Fibroblast of skin of left biceps (primary cell): ENCODE measurements at regions not wholly inside any gene's neighbourhood (a gene's known extent, or its start where the extent isn't known, plus 50 kb on each side); places are given as distances from the start of the nearest gene placed in this dataset.
A peak's percentile ranks its signal among the peaks of the same experiment; 100 is the strongest.
"Not testable (repeated sequence)": the region's sequence is repeated elsewhere in the genome, so short reads cannot be mapped to it uniquely, and the experiment has no call there.

Experiments used
- DNase-seq, 2 experiments: peaks; one replicate each; pipeline ENCODE4 v3.0.0-alpha.2; 2013; ENCODE audit warnings: low read depth in 2 of 2

DNA sequence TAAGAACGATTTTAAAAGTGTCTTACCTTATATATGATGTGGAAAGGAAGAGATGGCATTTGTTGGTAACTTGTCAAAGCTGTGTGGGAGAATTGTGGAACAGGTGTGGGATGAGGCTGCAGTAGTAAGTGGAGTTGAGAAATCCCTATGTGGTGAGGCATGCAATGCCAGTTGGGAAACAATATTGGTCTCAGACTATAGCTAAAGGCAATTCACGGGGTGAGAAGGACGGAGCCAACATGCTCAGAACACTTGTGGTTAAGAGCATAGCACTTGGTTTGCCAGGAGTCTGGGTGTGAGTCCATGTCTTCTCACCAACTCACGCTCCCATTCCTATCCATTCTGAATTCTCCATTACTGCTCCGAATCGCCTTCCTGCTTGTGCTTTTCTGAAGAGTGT, 615.6 kb upstream of the ADAMTS9 start:
- no peak for DNase-seq

DNA sequence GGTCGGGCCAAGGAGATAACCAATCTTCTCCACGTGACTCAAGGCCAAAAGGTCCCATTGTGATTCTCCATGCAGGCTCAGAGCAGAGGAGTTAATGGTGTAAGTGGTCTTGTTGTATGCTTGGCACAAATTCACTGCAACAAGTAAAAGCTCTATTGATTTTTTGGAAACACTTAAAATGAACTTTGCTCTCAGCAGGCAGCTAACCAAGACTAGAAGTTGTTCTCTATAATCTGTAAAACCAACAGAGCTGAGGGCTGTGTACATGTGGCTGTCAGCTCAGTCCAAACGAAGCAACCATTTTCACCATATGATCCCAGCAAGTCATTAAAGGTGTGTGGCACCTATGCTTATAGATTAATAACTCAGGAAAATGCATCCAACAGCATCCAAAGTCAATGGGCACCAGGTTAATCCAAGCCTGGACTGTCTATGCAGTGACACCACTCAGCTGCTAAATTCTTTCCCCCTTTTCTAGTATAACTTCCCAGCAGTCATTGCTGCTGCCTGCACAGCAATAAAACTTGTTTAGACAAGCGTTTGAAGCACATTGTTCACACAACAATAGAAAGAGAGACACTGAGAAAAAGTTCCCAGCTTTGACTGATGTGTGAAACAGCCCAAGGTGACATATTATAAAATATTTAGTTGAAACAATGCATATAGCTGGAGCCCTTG, 603.8 kb upstream of the ADAMTS9 start:
- no peak for DNase-seq

DNA sequence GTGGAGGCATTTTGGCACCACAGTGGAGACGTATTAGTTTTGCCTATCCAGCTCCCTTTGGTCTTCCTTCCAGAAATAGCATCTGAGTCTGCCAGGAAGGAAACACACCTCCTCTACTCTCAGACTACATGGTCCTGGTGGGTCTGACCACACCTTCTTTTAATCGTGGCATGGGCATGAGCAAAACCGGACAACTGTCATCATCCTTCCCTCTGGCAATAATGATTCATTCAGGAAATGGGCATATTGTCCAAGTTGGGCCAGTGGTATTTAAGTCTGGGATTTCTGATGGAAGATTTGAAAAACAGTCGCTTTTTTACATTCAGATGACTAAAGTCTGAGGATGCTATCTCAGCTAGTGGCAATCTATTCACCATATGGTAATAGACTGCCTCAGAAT, 601.0 kb upstream of the ADAMTS9 start:
- DNase-seq = no peak

DNA sequence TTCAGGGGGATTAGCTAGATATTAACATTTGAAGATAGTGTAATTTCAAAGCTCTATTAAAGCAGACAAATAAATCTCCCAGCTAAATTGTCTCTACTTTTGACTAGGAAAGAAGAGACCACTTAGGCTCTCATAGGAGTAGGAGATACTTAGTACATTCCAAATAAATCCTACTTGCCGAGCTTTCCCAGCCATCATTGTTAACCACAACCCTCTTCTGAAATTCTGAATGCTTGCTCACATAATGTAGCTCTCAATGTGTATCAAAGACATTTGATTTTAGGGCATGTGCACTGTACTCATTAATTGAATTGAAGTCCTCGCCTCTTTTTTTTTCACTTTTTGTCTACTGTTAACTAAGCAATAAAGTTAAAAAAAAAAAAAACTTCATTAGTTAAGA, 598.2 kb upstream of the ADAMTS9 start:
- DNase-seq = no peak

DNA sequence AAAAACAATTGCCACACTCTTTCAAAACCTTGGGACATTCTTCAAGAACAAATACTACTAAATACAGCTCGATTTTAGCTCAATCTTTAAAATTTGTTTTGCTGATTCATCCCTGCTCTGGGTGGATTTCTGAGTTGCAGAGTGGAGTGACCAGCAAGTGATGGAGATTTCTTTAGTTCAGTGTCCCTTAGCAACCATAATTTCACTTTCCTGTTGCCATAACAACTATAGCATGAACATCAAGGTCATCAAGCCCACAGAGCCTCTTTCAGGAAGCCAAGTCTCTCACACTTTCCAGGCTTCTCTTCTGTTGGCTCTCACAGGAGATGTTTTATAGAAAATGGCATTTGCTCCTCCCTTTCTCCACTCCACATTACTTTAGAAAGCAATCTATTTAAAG, 597.2 kb upstream of the ADAMTS9 start:
- DNase-seq = no peak

DNA sequence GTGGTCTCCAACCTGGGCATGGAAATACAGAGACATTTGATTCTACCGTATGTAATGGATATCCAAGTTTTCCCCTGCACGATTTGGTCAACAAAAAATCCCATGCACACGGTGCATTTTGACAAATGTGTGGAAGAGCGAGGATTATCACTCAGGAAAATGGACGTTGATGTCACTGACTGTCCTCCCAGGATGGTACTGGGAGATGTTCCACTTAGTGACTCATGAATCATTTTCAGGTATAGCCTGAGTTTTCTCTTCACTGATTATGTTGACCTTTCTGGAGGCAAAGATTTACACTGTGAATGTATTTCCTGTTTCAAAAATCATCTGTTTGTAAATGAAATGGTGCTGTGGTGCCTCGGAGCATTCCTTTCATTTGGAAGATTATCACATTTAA, 596.7 kb upstream of the ADAMTS9 start:
- no peak for DNase-seq

DNA sequence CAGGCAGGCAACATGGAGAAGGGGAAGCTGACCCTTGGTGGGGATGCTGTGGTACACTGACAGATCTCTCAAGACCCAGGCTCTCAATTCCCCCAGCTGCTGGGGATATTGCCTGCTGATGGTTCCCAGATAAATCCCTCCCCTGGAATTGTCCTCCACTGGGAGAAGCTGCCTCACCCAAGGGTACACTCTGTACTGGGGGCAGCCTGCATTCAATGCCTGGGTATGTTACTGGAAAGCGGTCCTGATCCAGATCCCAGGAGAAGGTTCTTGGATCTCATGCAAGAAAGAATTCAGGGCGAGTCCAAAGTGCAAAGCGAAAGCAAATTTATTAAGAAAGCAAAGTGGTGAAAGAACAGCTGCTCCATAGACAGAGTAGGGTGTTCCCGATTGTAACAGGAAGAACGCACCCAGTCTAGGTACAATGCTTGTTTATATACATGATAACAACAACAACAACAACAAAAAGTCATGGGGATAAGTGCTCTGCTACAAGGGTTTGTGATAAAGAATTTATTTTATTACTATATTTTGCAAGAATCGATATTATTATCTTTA, 591.5 kb upstream of the ADAMTS9 start:
- no peak for DNase-seq

DNA sequence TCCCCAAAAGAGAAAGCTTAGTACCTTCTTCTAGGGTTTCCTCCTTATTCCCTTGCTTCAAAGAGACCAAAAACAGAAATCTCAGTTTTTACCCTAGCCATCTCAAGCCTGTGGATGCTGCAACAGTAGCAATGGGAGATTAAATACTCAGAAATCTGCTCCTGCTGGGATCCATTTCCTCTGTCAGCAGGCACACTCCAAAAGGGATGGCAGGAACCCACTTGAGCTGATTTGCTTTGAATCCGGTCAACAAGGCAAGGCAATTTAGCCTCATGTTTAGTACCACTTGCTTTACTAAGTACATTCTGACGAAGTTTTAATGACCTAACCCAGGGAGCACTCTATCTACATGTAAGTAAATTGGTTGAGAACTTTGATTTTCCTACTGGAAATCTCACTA, 590.0 kb upstream of the ADAMTS9 start:
- DNase-seq = no peak

DNA sequence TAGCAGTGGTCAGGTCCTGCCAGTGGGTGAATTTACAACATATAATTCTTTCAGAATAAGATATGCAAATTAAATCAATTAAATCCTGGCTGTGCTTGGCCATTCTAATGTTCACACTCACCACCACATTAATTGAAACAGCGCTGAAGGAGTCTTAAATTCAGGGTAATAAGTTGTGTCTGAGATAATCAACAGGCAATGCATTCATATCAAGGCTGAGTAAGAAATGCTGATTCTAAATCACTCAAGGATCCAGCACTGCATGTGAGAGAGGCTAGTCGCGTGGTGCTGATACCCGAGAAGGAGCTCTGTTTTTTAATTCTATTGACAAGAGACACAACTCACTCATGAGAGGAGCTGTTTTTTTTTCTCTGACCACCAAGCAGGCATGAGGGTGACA, 588.8 kb upstream of the ADAMTS9 start:
- no peak for DNase-seq

DNA sequence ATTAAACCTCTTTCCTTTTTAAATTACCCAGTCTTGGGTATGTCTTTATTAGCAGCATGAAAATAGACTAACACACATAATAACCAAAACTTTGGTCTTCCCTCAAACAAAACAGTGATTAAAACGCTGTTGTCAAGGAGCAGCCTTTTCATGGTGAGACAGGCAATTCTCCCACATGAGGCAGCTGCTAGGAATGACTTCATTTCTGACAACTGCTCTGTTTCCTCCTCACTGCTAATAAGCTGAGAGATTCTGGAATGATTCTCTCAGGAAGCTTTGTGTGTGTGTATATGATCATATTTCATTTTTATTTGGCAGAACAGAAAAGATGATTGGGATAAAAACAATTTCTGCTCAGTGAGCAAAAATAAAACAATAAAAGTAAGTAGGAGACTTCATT, 580.6 kb upstream of the ADAMTS9 start:
- no peak for DNase-seq

DNA sequence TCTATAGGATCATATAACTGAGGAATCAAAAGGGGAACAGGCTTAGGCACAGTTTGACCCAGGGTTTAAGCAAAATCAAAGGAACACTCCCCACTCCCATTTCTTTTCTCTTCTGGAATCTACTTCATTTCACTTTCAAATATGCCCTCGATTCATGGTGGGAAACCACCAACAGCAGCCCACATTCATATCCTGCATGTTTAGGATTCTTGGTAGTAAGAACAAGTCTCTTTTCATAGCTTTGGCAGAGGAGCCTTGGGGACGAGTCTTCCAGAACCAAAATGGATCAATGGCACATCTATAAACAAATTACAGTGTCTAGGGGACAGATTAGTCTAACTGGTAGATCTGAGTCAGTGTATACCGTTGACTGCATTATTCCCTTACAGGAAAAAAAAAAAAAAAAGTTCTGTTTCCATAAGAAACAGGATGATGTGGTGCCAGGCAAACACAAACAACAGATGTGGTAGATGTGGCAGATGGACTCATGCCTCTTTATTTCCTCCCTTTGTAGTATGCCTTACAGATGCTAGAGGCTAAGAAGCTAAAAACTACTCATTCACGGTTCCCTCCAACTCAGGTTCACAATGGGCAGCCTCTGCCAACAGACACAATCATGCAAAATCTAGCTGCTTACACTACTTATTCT, 578.3 kb upstream of the ADAMTS9 start:
- DNase-seq = no peak

DNA sequence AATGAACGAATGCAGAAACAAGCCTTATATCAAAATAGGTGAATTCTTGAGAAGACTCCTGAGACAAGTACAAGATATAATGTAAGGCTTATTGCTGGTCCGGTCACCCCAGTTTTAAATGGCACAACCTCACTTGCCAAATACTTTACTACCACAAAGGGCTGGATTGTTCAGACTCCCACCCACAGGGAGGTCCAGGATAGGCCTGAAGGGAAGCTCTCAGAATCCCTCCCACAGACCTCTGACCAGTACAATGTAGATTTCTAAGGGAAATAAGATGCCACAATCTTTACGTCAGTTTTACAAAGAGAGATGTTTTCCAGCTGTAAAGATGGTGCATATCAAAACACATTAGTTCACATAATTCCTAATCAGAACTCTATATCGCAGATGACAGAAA, 577.7 kb upstream of the ADAMTS9 start:
- no peak for DNase-seq

DNA sequence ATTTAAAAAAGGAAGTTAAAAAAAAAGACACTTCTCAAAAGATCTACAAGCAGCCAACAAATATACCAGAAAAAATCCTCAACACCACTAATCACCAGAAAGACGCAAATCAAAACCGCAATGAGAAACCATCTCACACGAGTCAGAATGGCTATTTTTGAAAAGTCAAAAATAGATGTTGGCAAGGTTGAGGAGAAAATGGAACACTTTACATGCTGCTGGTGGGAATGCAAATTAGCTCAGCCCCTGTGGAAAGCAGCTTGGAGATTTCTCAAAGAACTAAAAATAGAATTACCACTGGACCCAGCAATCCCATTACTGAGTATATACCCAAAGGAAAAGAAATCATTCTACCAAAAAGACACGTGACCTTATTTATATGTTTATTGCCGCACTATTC, 574.7 kb upstream of the ADAMTS9 start:
- DNase-seq = no peak

DNA sequence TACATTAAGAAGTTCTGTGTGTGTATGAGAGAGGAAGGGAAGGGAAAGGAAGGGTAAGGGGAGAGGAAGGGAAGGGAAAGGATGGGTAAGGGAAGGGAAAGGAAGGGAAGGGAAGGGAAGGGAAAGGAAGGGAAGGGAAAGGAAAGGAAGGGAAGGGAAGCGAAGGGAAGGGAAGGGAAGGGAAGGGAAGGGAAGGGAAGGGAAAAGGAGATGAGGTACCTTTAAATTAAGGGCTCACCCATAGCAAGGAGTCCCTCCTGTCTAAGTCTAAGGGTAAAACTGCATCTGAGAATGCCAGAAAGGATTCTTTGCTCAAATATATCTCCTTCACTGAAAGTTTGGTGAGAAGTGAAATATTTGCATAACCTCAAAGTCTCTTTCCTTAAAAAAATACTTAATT, 572.1 kb upstream of the ADAMTS9 start:
- no peak for DNase-seq

DNA sequence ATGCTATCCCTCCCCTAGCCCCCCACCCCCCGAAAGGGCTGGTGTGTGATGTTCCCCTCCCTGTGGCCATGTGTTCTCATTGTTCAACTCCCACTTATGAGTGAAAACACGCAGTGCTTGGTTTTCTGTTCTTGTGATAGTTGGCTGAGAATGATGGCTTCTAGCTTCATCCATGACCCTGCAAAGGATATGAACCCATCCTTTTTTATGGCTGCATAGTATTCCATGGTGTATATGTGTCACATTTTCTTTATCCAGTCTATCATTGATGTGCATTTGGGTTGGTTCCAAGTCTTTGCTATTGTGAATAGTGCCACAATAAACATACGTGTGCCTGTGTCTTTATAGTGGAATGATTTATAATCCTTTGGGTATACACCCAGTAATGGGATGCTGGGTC, 565.1 kb upstream of the ADAMTS9 start:
- not testable (repeated sequence) for DNase-seq

DNA sequence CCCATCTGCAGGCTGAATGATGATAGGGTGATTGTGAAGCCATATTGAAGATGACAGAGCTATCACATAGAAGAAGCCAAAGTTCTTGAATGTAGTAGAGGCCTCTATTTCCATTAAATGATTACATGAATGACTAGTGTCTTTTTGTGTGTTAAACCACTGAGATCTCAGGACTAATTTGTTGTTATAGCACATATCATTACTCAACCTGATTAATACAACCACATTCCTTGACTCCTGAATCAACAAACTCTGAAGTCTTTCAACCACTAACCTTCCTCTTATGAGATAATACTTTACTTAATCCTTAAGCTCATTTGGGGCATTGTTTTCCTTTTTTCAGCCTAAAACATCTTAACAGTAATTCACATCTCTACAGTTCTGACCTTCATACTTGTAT, 564.5 kb upstream of the ADAMTS9 start:
- no peak for DNase-seq

DNA sequence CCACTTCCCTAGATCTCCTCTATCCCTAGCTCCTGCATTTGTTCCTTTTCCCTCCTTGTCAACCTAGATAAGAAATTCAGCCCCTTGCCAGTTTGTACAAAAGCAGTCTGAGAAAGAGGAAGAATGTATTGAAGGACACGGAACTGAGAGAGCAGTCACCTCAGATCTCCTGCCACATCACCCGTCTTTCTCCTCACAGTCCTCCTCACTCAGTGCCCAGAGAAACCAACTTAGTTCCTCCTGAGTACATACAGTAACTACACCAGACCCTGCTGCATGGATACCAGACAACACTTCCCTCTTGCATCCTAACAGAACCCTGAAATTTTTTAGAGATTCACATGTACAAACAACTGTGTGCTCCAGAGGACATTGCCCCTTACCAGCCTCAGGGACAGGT, 563.6 kb upstream of the ADAMTS9 start:
- DNase-seq = no peak

DNA sequence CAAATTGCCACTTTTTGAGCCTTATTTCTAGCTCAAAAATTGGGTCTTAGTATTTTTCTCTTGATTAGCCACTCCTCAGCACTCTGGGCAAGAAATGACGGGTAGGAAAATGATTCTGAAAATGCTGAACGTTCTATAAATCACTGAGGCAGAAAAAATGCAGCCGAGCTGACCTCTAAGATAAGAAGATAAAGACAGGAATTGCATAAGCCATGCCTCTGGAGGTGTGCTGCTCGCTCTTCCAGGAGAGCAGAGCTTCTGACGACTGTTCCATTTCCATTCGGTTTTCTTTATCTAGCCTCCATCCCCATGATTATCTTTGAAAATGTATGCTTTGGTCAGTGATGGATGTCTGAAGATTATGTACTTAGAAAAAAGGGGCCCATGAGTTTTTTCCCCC, 558.8 kb upstream of the ADAMTS9 start:
- DNase-seq = no peak

DNA sequence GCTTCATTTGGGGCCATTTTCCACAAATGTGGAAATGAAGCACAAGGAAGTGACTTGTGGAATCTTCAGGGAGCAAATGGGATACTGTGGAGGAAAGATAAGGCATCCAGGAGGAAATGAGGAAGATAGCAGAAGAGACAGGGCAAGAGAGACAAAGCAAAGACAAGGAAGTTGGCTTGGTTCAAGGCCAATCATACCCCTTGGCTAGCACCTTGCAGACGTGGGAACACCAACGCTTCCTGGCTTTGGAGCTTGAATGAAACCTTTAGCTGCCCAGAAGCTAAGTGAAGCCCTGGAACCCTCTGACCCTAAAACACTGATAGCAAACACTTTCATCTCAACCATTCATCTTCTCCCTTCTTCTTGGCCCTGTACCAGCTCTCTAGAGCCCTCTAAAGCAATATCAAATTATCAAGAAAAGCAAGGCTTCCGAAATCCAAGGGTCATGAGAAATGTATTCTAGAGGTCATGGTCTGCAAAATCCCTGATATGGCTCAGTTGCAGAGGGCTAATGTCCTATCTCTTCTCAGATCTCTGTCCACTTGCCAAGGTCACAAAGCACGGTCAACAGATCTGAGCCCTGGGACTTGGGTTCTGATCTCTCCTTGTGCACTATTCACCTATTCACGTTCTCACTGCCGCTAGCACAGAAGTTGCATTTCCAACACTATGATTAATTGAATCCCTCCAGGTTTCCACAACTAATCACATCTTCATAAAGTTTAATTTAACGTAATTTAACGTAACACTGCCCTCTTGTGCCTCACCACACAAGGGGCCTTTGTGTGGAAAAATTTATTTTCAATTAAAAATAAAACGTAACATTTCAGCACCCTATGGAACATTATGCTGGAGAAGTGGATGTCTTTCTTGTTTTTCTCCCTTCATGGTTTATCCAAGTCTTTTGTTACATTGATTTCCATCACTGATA, 557.6 kb upstream of the ADAMTS9 start:
- peak in 1 of 2 experiments; percentile 5 for DNase-seq

DNA sequence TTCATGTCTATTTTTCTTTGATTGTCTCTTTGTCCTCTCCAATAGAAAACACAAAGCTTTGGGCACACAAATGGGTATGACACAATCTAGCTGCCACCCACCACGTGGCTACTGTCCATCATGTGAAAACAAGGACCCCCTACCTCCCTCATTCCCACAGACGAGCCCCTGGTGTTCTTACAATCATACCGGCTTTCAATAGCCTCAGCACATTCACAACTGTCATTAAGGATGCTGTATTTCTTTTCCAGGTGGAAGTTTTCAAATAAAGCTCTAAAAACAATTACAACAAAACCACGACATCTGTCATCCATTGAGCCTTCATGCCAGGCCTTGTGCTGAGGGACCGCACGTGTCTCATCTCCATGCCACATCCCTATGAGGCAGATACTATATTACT, 552.6 kb upstream of the ADAMTS9 start:
- no peak for DNase-seq

DNA sequence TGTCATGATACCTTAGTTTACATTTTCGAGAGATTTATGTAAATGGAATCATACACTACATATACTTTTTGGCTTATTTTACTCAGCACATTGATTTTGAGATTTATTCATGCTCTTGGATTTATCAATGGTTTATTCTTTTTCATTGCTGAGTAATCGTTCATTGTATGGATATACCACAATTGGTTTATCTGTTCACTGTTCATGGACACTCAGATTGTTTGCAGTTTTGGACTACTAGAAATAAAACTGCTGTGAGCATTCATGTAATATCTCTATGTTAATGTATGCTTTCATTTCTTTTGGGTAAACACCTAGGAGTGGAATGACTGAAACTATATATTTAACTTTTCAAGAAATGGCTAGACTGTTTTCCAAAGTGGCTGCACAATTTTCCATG, 550.9 kb upstream of the ADAMTS9 start:
- no peak for DNase-seq

DNA sequence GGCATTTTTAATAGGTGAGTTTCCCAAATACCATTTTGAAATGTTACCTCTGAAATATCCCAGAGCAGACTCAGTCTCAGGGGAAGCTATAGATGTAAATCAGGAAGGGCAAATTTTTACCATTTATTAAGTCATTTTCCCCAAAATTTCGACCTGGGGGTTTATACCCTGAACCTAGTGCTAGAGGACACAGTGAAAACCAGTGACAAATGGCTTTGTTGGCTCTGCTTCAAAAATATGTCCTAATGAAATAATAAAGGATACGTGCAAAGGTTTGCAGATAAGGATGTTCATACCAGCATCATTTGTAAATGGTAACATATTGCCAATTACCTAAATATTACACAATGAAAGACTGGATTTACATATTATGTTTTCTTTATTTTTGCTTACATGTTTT, 546.7 kb upstream of the ADAMTS9 start:
- no peak for DNase-seq

DNA sequence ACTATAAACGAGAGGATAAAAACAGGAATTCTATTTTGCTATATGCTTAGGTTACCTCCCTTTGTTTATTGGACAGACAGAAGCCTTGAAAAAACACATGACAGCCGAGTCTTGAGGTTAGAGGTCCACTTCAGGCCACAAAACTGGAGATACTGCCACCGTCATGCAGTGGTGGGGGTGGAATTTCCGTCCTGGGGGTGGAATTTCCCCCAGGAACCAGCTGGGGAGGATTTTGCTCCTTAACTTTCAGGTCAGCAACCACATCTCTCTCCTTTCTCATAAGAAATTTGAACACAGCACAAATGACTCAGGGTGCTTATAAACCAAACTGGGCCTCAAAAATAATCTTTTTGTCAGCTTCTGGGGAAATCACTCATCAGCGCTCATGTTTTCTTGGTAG, 545.8 kb upstream of the ADAMTS9 start:
- DNase-seq = no peak
